GM19239 (cell line): ENCODE measurements at regions not wholly inside any gene's neighbourhood (a gene's known extent, or its start where the extent isn't known, plus 50 kb on each side); places are given as distances from the start of the nearest gene placed in this dataset.

ENCODE experiments used
- DNase-seq: peaks from one replicate; pipeline ENCODE4 v3.0.0; 2011; ENCODE audit warnings: low spot score; ENCODE audit not compliant: insufficient read length
- FAIRE-seq: peaks from 2 replicates; lab custom pipeline; 2011; peaks lifted over from hg19 to GRCh38; lab: Jason Lieb, UNC

DNA sequence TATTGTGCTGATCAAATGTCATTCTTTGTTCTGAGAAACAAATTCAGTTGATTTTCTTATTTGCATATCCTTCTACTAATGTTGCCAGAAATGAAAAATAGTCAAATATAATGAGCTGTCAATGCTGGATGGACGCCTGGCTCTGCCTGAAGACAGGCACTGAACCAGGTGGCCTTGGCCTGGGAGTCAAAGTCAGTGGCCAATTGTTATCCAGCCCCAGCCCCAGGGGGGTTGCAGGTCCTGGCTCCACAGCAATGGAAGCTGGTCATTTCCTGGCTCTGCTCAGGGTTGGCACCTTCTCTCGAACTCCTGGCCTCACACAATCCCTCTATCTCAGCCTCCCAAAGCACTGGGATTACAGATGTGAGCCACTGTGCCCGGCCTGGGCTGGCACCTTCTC, 176.8 kb upstream of the GLI2 start:
- FAIRE-seq (no peak), DNase-seq (no peak)

DNA sequence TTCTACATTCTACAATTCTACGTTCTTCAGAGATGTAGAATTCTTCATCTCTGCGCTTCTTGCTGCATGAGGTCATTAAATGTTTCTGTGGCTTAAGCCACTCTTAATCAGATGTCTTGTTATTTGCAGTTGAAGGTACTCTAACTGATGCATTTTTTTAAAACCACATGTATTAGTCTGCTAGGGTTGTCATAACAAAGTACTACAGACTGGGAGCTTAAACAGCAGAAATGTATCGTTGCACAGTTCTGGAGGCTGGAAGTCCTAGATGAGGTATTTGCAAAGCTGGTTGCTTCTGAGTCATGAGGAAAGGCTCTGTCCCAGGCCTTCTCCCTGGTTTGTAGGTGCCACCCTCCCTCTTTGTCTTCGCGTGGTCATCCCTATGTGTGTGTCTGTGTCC, 176.3 kb upstream of the GLI2 start:
- FAIRE-seq (no peak), DNase-seq (no peak)

DNA sequence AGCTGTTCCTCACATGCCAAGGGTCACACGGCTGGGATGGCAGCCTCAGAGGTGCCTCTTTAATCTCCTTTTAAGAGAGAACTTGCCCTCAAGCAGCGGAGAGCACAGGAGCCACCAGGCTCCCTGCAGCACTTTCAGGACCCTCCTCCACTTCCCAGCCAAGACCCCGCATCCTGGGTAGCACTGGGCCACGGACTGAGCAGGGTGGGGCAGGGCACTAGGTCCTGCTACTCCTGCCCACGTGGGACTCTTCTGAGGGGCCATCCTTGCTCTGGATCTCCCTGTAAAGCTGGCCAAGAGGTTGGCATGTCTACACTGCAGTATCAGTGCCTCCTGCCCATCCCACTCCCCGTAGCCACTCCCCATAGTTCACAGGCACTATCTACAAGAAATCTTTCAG, 175.3 kb upstream of the GLI2 start:
- FAIRE-seq (no peak), DNase-seq (no peak)

DNA sequence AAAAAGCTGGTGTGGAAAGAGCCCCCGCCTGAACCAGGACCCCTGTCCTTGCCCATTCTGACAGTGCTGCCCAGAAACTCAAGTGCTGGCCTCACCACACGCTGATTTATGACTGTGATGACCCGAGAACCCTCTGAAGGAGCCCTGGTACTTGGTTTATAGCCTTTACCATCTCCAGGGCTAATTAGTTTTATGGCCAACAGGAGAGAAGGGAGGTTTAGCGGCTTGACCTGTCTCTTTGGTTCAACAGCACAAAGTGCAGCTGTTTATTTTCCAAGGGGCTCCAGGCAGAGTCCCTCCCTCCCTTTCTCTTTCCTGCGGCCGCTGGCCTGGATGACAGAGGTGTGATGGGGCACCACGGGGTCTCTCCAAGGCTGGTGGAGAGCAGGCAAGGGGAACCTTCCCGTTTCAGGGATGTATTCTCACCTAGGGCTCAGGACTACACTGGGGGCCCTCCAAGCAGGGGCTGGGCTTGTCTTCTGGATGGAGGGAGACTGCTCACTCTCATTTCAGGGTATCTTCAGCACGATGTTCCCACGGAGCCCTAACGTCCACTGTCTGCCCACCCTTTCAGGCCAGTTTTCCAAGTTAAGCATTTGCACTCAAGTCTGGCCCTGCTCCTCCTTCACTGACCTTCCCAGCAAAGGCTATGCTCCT, 174.2 kb upstream of the GLI2 start:
- no peak for FAIRE-seq
- DNase-seq = no peak

DNA sequence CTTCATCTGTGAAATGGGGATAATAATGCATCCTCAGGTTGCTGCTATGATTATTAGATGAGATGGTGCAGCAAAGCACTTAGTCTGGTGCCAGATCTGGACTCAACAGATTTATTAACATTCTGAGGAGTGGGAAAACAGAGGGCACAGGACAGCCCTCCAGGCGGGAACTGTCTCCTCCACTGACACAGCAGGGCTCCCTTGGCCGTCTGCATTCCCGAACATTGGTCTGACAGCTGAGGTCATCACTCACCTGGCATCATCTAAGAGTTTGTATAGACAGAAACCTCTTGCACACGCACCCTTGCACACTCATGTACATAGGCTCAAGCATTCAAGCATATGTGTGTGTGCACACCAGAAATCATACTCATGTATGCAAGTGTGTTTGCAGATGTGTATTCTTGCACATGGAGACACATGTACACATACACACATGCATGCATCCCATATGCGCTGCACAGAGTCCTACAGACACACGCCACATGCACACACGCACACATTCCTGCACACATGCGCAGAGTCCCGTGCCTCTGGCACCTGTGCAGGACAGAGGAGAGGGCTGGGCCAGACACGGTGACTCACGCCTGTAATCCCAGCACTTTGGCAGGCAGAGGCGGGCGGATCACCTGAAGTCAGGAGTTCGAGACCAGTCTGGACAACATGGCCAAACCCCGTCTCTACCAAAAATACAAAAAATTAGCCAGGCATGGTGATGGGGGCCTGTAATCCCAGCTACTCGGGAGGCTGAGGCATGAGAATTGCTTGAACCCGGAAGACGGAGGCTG, 173.3 kb upstream of the GLI2 start:
- DNase-seq (no peak), FAIRE-seq (no peak)

DNA sequence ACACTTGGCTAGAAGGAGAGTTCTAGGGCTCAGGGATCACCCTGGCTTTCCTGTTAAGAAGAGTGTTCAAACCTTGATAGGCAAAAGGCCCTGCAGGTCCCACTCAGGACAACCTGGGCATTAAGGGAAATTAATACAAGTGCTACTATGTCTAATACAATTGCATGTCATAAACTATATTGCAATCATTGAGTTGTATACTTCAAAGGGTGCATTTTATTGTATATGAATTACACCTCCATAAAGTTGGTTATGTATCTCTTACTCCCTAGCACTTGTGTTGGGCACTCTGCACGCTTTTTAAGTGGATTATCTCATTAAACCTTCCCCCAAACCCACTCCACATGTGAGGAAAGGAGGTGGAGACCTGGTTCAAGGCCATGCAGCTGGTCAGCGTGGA, 172.1 kb upstream of the GLI2 start:
- FAIRE-seq = no peak
- no peak for DNase-seq

DNA sequence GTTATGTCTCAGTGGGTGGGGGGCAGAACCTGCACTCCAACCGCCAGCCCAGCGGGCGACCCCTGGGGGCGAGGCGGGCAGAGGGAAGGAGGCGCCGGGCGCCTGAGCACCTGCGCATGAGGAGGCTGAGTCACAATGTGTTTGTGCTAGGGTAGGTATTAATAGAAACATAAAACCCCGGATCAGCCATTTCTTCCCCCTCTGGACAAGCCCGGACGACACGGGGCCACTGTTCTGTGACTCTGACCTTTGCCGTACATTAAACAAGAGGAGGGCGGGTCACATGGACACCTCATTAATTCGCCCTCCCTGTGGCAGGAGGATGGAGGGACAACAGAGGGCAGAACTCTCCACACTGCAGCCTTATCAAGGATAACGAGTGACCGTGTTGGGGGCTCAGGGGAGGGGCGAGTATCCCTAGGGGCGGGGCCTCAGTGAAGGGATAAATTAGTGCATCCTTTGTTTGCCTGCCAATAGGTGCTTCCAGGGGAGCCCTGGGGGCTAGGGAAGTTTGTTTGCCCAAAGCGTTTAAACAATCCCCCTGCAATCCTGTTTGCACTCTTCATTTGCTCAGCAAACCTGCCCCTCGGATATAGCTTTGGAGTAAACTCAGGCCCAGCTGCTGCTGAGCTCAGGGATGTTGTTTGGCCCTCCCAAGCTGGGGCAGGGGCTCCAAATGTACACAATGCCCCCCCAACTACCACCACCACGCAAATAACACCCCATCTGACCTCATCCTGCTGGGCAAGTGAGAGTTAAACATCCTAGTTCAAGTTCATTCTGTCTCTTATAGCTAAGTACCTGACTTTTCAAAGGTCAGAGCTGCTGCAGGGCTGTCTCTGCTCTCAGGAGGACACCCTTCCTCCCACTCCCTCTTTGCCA, 171.2 kb upstream of the GLI2 start:
- DNase-seq (no peak), FAIRE-seq (no peak)

DNA sequence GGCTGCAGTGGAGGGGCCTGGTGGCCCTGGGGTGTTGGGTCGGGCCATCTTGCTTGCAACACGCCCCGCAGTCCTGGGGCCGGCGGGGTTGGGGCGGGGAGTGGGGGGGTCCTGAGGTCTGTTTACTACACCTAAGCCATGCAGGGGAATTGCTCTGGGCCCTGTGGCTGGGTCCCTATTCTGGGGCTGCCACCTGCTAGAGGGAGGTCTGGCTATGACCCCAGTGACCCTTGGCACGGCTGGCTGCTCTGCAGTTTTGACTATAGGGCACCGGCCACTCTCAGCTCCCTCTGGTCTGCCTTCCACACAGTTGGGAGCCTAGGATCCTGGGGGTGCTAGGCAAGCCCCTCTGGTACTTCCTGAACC, 170.6 kb upstream of the GLI2 start:
- FAIRE-seq = no peak
- DNase-seq = no peak

DNA sequence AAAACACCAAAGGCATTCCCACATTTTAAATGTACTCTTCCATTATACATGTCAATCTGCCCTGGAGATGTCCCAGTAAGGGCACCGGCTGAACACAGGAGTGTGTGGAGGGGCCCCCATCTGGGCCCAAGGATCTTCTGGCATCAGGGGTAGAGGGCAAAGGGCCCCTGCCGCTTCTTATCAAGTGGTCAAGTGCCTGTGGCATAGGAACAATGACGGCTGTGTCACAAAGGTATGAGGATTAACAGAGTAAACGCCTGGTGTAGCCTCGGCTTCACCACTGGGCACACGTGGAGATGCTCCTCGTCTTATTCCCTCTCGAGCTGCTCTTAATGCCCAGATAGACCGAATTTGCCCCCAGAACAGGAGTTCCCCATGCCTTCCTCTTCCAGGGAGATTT, 169.7 kb upstream of the GLI2 start:
- FAIRE-seq = no peak

DNA sequence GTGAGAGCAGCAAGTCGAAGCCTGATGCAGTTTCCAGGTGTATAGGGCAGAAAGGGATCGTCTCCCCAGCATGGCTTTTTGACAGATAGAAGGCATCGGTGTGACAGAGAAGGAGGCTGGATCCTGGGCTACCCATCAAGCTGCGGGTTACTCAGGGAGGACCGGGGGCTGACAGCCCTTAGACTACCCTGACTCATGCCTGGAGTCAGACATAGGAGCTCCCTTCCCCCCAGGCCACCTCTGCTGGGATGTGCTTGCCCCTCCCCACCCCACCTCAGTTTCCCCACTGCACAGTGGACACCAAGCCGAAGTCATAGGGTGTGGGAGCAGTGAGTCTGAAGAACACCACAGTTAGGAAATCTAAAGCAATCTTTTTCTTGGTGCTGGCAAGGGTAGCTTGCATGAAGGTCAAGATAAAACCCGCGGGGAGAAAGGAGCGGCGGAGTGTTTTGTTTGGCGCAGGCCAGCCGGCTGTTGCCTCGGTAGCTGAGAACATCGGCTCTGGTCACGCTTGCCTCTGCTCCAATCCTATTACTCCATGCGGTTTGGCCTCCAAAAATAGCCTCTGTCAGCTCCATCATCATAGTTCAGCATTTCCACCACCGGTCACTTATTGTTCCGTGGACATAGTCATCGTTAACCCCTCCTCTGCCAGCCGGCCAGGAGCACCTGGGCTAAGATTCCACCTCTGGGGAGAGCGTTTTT, 169.2 kb upstream of the GLI2 start:
- DNase-seq (no peak), FAIRE-seq (no peak)

More for the DNA sequence above, 169.7 kb upstream of the GLI2 start:
- no peak for DNase-seq

DNA sequence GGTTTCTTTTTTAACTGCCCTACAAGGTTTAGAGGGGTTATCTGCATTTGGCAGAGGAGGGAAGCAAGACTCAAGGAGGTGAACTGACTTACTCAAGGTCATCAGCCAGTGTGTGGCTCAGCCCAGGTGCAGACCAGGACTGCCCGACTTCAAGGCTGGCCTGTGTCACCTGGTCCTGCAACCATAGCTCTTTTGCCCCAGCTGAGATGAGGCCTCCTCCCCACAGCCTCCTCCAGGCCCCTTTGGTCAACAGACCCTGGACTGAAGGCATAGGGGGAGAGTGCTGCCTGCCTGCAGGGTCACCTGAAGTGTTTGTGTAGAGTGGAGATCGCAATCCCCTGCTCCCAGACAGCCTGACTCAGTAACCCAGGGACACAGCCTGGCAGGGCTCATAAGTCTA, 168.5 kb upstream of the GLI2 start:
- no peak for DNase-seq
- FAIRE-seq = no peak

DNA sequence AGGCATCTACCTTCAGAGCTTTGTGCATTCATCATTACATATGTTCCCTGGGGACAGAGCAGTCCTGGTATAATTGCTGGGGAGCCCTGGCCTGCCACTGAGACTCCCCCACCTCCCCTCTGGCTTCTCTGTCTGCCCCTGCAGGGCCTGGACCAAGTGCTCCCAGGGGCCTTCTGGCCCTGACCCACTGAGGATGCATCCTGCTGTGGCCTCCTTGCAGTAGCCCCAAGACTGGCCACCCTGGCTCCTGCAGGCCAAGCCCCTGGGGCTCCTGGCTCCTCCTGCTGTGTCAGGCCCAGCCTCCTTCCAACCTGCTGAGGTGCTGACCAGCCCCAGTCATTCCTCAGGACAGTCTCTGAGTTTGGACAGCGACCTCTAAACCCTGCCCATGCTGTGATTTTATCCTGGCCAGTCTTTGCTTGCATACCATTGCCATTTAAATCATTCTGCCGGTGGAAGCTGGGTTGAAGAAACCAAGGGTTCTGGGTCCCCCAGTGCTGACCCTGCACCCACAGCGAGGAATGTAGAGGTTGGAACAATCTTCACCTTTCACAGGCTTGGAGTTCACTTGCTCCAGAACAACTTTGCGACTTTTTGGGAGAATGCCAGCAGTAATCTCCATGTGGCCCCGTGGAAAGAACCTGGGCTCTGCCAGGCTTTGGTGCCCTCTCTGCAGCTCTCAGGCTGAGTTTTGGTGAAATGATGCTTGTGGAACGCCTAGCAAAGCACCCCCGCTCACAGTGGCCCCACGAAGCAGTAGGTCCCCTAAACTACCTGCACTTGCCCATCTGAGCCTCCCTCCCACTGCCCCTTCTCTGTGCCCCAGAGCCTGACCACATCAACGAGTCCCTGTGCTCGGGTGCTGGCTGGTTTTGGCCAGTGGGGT, 167.3 kb upstream of the GLI2 start:
- no peak for DNase-seq
- no peak for FAIRE-seq

DNA sequence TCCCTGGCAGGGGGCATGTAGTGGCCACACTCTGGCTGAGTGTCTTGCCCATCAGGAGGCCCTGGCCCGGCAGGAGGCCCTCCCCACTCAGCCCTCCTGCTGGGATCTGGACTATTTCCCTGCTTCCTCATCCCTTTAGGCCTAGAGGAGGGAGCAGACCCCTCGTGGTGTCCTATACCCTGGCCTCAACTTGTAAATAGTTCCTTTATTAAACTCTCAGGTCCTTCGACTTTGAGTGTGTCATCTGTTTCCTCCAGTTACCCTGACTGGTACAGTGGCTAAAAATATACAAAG, 166.7 kb upstream of the GLI2 start:
- no peak for FAIRE-seq
- no peak for DNase-seq

DNA sequence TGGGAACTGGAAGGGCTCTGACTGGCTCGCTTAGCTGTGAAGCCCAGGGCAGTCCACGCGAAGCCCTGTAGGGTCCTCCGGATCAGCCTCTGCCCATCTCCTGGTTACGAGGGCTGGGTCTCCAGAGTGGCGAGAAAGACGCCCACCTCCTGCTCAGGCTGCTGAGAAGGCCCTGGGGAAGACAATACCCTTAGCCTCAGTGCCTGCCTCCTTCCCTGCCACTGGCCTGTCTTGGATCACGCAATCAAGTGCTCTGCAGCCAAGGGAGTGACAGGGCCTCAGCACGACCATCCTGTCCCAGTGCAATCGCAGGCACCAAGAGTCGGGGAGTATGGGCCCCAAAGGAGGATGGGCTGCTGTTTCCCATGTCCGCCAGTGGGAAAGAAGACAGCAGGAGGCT, 165.7 kb upstream of the GLI2 start:
- no peak for DNase-seq
- FAIRE-seq = no peak

DNA sequence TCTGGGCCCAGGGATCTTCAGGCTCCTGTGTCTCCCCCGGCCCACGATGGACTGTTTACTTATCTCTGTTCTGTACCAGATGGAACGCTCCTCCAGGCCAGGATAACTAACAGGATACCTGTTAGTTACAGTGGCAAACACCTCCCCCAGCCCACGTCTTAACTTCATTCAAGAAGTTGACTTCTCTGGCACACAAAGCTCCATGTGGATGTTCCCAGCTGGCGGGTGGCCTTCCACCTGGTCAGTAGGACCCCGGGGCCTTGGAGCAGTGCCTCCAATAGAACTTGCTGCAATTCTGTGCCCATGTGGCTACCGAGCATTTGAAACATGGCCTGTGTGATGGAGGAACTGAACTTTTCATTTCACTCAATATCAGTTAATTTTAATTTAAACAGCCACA, 165.1 kb upstream of the GLI2 start:
- no peak for FAIRE-seq
- DNase-seq = no peak

DNA sequence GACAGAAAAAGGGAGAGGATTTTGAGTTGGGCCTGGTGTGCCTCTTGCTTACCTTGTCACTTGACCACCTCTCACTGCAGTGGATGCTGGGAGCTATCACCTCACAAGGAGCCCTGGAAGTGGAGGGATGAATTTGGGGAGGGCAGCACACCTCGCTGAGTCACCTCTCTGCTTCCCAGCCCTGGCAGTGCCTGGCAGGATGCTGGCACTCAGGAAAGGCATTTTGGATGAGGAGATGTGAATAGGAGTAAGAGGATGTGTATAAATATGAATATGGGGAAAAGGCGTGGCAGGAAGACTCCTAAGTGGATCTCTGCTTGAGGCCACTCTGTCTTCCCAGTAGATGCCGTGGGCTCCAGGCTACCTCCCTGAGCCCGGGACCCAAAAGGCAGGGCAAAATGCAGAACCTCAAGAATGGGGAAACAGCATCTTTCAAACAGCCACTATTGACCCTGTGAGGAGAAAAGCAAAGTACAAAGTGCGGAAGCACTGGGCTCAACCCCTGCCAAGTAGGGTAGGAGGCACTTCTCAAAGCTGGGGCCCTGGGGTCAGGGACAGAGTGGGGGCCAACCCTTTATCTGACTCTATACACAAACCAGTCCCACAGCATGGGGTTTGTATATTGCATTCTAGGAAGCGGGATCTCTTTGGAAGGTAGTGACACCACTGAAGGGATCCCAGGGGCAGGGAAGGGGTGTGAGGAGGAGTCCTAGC, 164.5 kb upstream of the GLI2 start:
- no peak for FAIRE-seq

DNA sequence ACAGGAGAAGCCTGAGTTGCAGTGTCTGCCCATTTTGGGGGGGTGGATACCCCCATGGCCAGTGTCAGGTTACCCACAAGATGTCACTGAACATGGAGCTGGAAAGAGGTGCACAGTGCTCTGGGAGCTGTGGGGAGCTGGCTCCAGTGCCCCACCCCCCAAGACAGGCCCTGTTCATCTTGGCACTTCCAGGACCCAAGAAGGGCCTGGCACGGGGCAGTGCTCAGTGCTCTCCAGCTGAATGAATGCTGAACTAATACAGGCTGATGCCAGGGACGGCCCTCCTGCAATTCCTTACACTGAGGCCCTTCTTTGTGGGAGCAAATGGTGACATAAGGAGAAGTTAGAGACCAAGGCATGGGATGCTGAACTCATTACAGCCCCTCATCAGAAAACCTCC, 163.4 kb upstream of the GLI2 start:
- FAIRE-seq (no peak), DNase-seq (no peak)

More for the DNA sequence above, 164.5 kb upstream of the GLI2 start:
- no peak for DNase-seq

DNA sequence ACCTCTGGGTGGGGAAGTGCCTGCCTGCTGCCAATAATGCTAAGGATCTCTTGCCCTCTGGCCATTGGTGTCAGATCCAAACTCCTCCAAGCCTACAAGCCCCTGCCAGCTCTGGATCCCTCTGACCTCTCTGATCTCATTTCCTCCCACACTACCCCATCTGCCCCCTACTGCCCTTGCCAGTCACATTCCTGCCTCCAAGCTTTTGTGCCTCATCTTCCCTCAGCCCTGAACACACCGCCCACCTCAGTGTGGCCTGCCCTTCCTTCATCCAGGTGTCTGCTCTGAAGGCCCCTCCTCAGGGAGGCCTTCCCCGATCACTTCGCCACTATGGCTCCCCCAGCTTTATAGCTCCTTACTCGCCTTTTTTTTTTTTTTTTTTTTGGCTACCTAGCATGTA, 161.0 kb upstream of the GLI2 start:
- FAIRE-seq (no peak), DNase-seq (no peak)

DNA sequence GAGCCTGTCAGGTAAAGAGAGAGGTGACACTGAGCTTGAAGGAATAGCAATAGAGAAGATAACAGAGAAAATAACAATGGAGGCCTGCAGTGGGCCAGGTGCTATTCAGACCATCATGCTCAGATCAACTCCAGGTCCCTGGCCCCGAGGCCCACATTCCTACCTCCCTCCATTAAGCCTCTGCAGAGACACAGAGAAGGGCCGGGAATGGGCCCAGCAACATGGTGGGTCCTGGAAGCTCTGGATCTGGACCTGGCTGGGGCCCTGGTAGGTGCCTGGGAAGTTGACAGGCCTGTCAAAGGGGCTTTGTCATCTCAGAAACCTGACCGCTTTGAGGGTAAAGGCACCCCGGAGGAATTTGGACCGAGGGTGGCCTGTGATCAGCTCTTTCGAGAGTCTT, 159.7 kb upstream of the GLI2 start:
- DNase-seq (no peak), FAIRE-seq (no peak)
